ENCODE measurements at regions not wholly inside any gene's neighbourhood (a gene's known extent, or its start where the extent isn't known, plus 50 kb on each side); places are given as distances from the start of the nearest gene placed in this dataset.

DNA sequence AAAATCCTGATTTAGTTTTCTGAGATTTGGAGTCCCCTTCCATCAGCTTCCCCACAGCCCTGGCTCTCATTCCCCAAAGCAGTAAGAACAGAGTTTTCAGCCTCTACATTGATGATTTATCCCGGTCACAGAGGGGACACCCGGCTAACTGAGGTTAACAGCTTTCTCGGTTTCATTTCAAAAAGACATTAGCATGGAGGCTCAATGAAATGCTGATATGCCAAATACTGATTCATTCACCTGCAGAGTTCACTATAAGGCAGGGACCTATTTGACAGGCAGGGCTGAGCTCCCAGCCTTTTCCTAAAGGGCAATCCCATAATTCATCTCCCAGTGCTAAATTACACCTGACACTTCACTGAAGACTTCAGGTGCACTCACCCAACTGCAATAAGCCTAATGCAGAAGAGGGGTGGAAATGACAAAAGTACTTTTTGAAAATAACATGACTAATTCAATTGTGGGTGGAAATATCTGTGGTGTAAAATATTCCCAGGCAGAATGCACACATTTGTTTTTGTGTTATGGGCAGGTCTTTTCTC is 99.8 kb upstream of the PMFBP1 start:
- DNase-seq (ENCODE audit: low spot score): no peak

DNA sequence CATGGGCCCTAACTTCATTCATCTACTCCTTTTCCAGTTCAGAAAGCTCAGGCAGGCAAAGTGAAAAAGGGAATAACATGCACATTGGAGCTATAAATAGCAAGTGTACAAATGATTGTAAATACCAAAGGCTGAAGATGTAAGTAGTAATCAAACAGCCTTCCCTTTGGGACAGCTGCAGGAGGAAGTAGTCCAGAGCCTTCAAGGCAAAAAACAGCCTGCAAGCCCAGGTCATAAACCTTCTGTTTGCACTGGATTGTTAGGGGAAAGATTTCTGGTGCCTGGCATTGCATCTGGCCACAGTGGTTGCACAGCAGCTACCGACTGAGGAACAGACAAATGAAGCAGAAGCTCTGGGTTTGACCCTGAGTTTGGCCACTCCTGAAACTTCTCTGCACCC is 98.6 kb upstream of the PMFBP1 start:
- DNase-seq (ENCODE audit: low spot score): no peak

DNA sequence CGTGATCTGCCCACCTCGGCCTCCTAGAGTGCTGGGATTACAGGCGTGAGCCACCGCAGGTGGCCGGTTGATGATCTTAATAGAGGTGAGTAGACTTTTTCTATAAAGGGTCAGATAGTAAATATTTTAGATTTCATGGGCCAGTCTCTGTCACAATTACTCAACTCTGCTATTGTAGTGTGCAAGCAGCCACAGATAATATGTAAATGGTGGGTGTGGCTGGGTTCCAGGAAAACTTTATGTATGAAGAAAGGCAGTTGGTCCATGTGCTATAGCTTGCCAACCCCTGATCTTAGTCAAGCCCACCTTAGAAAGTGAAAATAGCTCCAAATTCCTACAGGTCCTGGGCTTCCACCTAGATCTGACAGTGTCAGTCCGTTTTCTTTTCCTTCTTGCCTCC is 94.9 kb upstream of the PMFBP1 start:
- DNase-seq (ENCODE audit: low spot score): no peak

- DNase-seq (ENCODE audit: low spot score): no peak
Measured at GRCh38 chr16:72264771-72265170, 92.8 kb upstream of the PMFBP1 start.

- no peak for DNase-seq (ENCODE audit: low spot score)
Measured at GRCh38 chr16:72262711-72263110, 90.8 kb upstream of the PMFBP1 start.

GRCh38 chr16:72261127-72261526 is 89.2 kb upstream of the PMFBP1 start:
- no peak for DNase-seq (ENCODE audit: low spot score)

- no peak for DNase-seq (ENCODE audit: low spot score)
Measured at GRCh38 chr16:72256398-72257066, 84.6 kb upstream of the PMFBP1 start.

DNA sequence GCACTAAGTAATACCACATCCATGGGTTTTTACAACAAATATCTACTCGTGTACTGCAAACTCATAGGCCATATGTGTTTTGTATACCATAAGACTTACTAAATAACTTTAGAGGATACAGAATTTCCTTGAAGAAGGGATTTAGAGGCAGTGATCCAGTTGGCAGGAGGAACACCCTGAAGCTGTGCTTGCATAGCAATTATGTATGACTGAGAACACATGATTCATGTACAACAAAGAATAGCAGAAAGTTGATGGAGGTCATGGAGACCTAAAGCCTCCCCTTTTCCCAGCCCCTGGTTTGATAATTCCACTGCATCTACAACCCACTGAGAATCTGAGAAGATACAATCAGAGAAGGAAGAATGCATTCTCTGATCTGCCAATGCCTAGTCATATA is 83.8 kb upstream of the PMFBP1 start:
- no peak for DNase-seq (ENCODE audit: low spot score)

DNA sequence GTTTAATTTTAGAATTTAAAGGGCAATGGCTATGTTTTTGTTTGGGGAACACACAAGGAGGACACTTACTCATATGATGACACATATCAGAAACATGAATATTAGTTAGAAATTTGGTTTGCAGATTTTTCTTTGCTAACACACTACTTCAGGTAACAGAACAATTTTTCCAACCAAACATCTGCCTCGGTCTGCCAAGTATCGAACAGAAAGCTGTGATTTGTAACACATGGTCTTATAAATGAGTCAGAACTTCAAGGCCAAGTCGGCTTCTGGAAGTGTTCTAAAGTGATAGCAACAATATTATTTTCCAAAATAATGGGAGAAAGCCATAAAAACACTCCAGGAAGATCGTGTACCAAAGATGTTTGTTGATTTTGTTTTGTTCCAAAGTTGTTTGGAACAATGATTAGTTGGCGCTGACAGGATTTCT is 75.9 kb upstream of the PMFBP1 start:
- no peak for DNase-seq (ENCODE audit: low spot score)

- DNase-seq (ENCODE audit: low spot score): no peak
Measured at GRCh38 chr16:72246423-72246822, 74.5 kb upstream of the PMFBP1 start.

GRCh38 chr16:72244853-72245252 is 72.9 kb upstream of the PMFBP1 start:
- no peak for DNase-seq (ENCODE audit: low spot score)

GRCh38 chr16:72243621-72244020 is 71.7 kb upstream of the PMFBP1 start:
- DNase-seq (ENCODE audit: low spot score): no peak

DNA sequence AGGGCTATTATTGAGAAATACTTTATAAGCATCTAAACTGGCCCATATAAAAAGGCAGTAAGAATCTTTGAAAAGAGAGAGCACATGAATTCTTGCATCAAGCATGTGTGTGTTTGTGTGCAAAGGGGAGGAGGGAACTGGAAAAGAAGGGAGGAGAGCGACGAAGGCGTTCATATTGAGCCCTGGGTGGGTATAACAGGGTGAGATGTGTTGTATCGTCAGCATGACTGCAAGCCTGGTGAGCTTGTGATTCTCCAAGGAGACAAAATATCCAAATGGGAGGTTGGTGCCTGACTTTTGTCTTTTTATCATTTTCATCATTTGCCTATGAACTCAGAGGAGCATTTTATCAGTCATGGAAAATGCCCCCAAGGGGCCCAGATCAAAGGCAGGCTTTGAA is 70.8 kb upstream of the PMFBP1 start:
- no peak for DNase-seq (ENCODE audit: low spot score)

GRCh38 chr16:72241930-72242329 is 70.0 kb upstream of the PMFBP1 start:
- DNase-seq (ENCODE audit: low spot score): no peak

DNA sequence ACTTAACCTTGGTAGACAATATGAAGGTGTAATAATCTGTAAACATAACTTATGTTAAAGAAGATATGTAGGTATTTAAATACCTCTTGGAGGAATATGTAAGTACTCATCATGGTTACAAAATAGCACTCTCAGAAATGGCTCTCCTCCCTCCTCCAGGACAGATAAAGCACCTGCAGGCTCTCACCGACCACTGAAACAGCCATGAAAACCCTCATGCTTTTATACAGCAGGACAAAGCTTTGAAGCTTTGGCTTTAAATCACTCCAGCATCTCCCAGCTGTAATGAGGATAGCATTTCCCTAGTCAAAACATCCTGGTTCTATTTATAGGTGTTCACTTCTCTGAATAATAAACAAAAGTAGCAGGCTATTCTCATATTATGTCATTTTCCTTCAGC is 69.1 kb upstream of the PMFBP1 start:
- no peak for DNase-seq (ENCODE audit: low spot score)

GRCh38 chr16:72240466-72240865 is 68.5 kb upstream of the PMFBP1 start:
- no peak for DNase-seq (ENCODE audit: low spot score)

- DNase-seq (ENCODE audit: low spot score): no peak
Measured at GRCh38 chr16:72236866-72237265, 64.9 kb upstream of the PMFBP1 start.

DNA sequence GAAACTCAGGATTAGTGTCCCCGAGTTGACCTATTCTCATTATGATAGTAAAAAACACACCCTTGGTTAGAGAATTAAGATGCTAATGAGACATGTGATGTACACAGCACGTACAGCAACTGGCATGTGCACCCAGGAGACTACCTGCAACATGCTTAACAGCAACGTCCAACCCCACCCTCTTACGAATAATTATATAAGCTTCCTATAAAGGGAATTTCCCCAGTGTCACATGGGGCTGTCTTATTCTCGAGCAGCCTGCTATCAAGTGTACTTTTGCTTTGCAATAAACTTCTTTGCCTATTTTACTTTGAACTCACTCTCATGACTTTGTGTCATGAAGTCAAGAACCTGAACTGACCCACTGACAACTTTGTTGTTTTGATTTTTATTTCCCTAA is 62.4 kb upstream of the PMFBP1 start:
- no peak for DNase-seq (ENCODE audit: low spot score)

- DNase-seq (ENCODE audit: low spot score): no peak
Measured at GRCh38 chr16:72228014-72228413, 56.1 kb upstream of the PMFBP1 start.

GRCh38 chr16:72226136-72226535 is 54.2 kb upstream of the PMFBP1 start:
- DNase-seq (ENCODE audit: low spot score): no peak

- DNase-seq (ENCODE audit: low spot score): no peak
Measured at GRCh38 chr16:72224260-72224768, 52.4 kb upstream of the PMFBP1 start.

DNA sequence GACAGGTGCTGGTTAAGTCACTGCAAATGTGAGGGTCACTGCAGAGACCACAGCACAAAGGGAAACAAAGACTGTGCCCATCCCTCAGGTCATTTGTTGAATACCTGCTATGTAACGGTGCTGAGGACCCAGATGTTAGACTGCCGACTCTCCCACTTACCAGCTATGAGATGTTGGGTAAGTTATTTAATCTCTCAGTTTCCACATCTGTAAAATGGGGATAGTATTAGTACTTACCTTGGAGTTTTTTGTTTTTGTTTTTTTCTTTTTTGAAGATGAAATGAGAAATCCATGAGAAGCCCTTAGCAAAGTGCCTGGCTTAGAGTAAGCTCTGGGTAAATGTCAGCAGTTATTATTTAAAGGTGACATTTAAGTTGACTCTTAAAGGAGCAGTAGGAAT is 50.5 kb upstream of the PMFBP1 start:
- no peak for DNase-seq (ENCODE audit: low spot score)

Measured in CD4-positive, alpha-beta T cell treated with Interleukin-2 at 100 ng/mL for 4 hours (primary cell).